HG02678 (cell line): ENCODE measurements at regions not wholly inside any gene's neighbourhood (a gene's known extent, or its start where the extent isn't known, plus 50 kb on each side); places are given as distances from the start of the nearest gene placed in this dataset.
"Not testable (repeated sequence)": the region's sequence is repeated elsewhere in the genome, so short reads cannot be mapped to it uniquely, and the experiment has no call there.

ENCODE experiments used
- ATAC-seq: cut with Tn5 transposase; IDR thresholded peaks from one replicate; pipeline ENCODE4 v1.9.1; 2021; ENCODE audit warnings: mild to moderate bottlenecking, moderate library complexity; ENCODE audit not compliant: unreplicated experiment

GRCh38 chr3:14272959-14273560 is 94.4 kb downstream of the LSM3 start:
- ATAC-seq: not testable (repeated sequence)

GRCh38 chr3:14273901-14274611 is 95.4 kb downstream of the LSM3 start:
- ATAC-seq: no peak

GRCh38 chr3:14274612-14274936 is 96.0 kb downstream of the LSM3 start:
- no peak for ATAC-seq

- no peak for ATAC-seq
These were observed 96.7 kb downstream of the LSM3 start for GRCh38 chr3:14274999-14275961.

GRCh38 chr3:14275962-14276909 is 97.6 kb downstream of the LSM3 start:
- no peak for ATAC-seq

GRCh38 chr3:14277557-14277956 is 98.9 kb downstream of the LSM3 start:
- no peak for ATAC-seq

- ATAC-seq: no peak
These were observed 99.7 kb downstream of the LSM3 start for GRCh38 chr3:14278265-14278798.

GRCh38 chr3:14278799-14279625 is 100.4 kb downstream of the LSM3 start:
- no peak for ATAC-seq

GRCh38 chr3:14279626-14280061 is 101.0 kb downstream of the LSM3 start:
- ATAC-seq: no peak

GRCh38 chr3:14280326-14280725 is 101.7 kb downstream of the LSM3 start:
- no peak for ATAC-seq

GRCh38 chr3:14281053-14281452 is 102.4 kb downstream of the LSM3 start:
- ATAC-seq: no peak

- no peak for ATAC-seq
These were observed 103.5 kb downstream of the LSM3 start for GRCh38 chr3:14282001-14282705.

GRCh38 chr3:14282706-14283075 is 104.1 kb downstream of the LSM3 start:
- no peak for ATAC-seq

GRCh38 chr3:14283092-14283812 is 104.6 kb downstream of the LSM3 start:
- ATAC-seq: no peak

- no peak for ATAC-seq
These were observed 105.3 kb downstream of the LSM3 start for GRCh38 chr3:14283813-14284438.

GRCh38 chr3:14284694-14285547 is 106.3 kb downstream of the LSM3 start:
- ATAC-seq: no peak

- no peak for ATAC-seq
These were observed 106.9 kb downstream of the LSM3 start for GRCh38 chr3:14285548-14285925.
